ENCODE measurements at regions not wholly inside any gene's neighbourhood (a gene's known extent, or its start where the extent isn't known, plus 50 kb on each side); places are given as distances from the start of the nearest gene placed in this dataset.

DNA sequence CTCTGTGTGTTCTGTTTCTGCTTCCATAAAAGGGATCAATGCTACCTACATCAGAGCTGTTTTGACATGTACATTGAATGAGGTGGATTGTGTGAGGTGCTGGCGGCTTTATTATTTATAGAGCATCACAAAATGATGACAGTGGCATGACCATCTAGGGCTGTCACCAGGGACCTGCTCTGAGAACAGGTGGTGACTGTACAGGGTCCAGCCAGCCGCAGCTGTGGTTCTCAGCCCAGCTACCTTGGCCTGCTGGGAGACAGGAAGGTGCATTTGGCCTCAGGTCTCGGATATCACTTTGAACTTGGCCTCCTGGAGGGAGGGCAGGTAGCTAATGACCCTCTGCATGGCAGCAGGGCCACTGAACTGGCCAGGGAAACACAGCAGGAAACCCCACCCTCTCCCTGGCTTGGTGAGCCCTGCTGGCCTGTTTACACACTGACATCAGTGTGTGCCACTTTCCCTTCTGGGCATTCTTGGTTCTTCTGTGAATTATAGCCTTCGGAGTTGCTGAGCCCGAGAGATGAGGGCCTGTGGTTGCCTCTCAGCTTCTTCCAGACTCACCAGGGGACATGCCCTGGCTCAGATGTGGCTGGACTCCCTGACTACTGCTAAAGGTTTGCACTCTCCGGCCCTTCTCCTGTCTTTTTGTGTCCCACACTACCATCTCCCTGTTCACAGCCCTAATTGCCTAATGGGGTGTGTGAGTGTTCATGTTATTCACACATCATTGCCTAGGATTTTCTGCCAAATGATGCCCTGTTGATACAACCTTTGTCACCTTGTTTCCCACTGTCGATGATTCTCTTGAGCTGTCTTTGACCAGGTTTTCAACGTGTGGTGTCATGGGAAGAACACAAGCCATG, 109.2 kb upstream of the RAB12 start:
- no peak overlapping the region for H3K4me3 ChIP-seq (ENCODE audit: low read length)
- DNase-seq (ENCODE audit: low read depth): no peak
- TF ChIP-seq CTCF (conservative IDR thresholded peaks at IDR 0.05; ENCODE audit: low read length): no peak

- H3K4me3 ChIP-seq (ENCODE audit: low read length): no peak overlapping the region
- no peak for TF ChIP-seq CTCF (conservative IDR thresholded peaks at IDR 0.05; ENCODE audit: low read length)
- no peak for DNase-seq (ENCODE audit: low read depth)
Observed at GRCh38 chr18:8501044-8501443, 108.2 kb upstream of the RAB12 start.

DNA sequence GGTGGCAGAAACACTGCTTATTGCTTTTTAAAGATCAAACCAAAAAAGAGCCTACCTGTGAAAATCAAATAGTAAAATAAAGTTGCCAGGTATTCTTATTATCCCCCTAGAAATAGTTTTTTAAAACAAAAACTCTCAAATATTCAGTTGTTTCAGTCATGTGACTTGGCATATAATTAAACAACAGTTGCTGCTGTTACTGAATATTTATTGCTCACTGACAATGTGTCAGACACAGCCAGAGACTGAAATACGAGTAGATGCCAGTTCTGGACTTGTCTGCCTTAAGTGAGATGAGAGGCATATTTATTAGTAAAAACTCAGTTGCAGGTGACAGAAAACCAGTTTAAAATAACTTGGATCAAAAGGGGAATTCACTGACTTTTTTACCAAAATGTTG, 106.0 kb upstream of the RAB12 start:
- TF ChIP-seq CTCF (conservative IDR thresholded peaks at IDR 0.05; ENCODE audit: low read length): no peak
- no peak for DNase-seq (ENCODE audit: low read depth)
- no peak overlapping the region for H3K4me3 ChIP-seq (ENCODE audit: low read length)

DNA sequence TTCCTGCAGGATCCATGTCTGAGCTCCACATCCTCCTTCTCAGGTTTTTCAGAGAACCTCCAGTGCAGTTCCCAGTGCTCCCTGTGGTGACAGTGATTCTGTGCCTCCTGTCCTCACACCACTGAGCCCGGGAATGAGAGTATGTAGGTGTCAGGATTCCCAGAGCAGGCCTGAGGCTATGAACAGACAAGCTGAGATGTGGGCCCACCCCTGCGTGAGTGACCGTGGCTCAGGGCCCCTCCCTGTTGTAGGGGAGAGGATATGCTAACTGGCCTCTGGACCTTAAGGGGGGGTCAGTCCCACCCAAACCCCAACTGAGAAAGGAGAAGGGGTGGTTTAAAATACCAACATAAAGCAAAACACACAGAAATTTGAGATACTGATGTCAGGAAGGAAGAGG, 104.8 kb upstream of the RAB12 start:
- TF ChIP-seq CTCF (conservative IDR thresholded peaks at IDR 0.05; ENCODE audit: low read length): no peak
- no peak overlapping the region for H3K4me3 ChIP-seq (ENCODE audit: low read length)
- no peak for DNase-seq (ENCODE audit: low read depth)

- TF ChIP-seq CTCF (conservative IDR thresholded peaks at IDR 0.05; ENCODE audit: low read length): no peak
- H3K4me3 ChIP-seq (ENCODE audit: low read length): no peak overlapping the region
- no peak for DNase-seq (ENCODE audit: low read depth)
Observed at GRCh38 chr18:8504880-8505435, 104.3 kb upstream of the RAB12 start.

GRCh38 chr18:8506251-8507049, 102.8 kb upstream of the RAB12 start:
- H3K4me3 ChIP-seq (ENCODE audit: low read length): no peak overlapping the region
- no peak for DNase-seq (ENCODE audit: low read depth)
- no peak for TF ChIP-seq CTCF (conservative IDR thresholded peaks at IDR 0.05; ENCODE audit: low read length)
